WTC11 (cell line): ENCODE measurements at regions not wholly inside any gene's neighbourhood (a gene's known extent, or its start where the extent isn't known, plus 50 kb on each side); places are given as distances from the start of the nearest gene placed in this dataset.

Experiments used
- CDX4 ChIP-seq: fragments of 250-450 bp; sonication (Bioruptor Pico); IDR thresholded peaks from 2 replicates; pipeline ENCODE4 v1.9.0; 2021; ENCODE audit warnings: moderate library complexity, mild to moderate bottlenecking, inconsistent platforms, borderline replicate concordance
- CTCF ChIP-seq: fragments of 200-600 bp; IDR thresholded peaks from 2 replicates; pipeline ENCODE4 v1.8.0; 2022; ENCODE audit warnings: antibody characterized with exemption
- E2F4 ChIP-seq: sonication (generic); formaldehyde crosslinking; IDR thresholded peaks from 2 replicates; pipeline ENCODE4 v1.8.1; 2022; ENCODE audit warnings: low read depth, mild to moderate bottlenecking, moderate library complexity, missing genetic modification reagents, borderline replicate concordance
- JUN ChIP-seq: sonication (generic); formaldehyde crosslinking; IDR thresholded peaks from 2 replicates; pipeline ENCODE4 v1.8.0; 2023; ENCODE audit warnings: mild to moderate bottlenecking, missing genetic modification reagents
- MAX ChIP-seq: sonication (generic); formaldehyde crosslinking; IDR thresholded peaks from 2 replicates; pipeline ENCODE4 v1.8.0; 2022; ENCODE audit warnings: mild to moderate bottlenecking, missing genetic modification reagents
- MYBL2 ChIP-seq: sonication (generic); formaldehyde crosslinking; IDR thresholded peaks from 2 replicates; pipeline ENCODE4 v1.8.1; 2023; ENCODE audit warnings: mild to moderate bottlenecking, moderate library complexity, missing genetic modification reagents
- NFE2L1 ChIP-seq: sonication (generic); formaldehyde crosslinking; IDR thresholded peaks from 2 replicates; pipeline ENCODE4 v1.8.1; 2023; ENCODE audit warnings: missing genetic modification reagents
- NR2C2 ChIP-seq: sonication (generic); formaldehyde crosslinking; IDR thresholded peaks from 2 replicates; pipeline ENCODE4 v1.8.0; 2022; ENCODE audit warnings: mild to moderate bottlenecking, missing genetic modification reagents
- RELA ChIP-seq: sonication (generic); formaldehyde crosslinking; IDR thresholded peaks from 2 replicates; pipeline ENCODE4 v1.8.1; 2022; ENCODE audit warnings: missing genetic modification reagents, mild to moderate bottlenecking, borderline replicate concordance
- SP1 ChIP-seq: sonication (generic); formaldehyde crosslinking; conservative IDR thresholded peaks from 2 replicates; pipeline ENCODE4 v1.8.1; 2022; ENCODE audit warnings: missing genetic modification reagents
- USF1 ChIP-seq: sonication (generic); formaldehyde crosslinking; IDR thresholded peaks from 2 replicates; pipeline ENCODE4 v1.8.0; 2022; ENCODE audit warnings: mild to moderate bottlenecking, missing genetic modification reagents
- USF2 ChIP-seq: sonication (generic); formaldehyde crosslinking; IDR thresholded peaks from 2 replicates; pipeline ENCODE4 v1.8.1; 2023; ENCODE audit warnings: mild to moderate bottlenecking, missing genetic modification reagents, moderate library complexity

GRCh38 chr2:81672923-81673322 lies 1368.4 kb upstream of the LRRTM1 start:
- no peak for TF ChIP-seq RELA (CRISPR knock-in tag)
- TF ChIP-seq NFE2L1 (CRISPR knock-in tag): no peak
- no peak for TF ChIP-seq CTCF
- TF ChIP-seq JUN (CRISPR knock-in tag): no peak
- no peak for TF ChIP-seq MYBL2 (CRISPR knock-in tag)
- no peak for TF ChIP-seq USF2 (CRISPR knock-in tag)
- TF ChIP-seq MAX (CRISPR knock-in tag): no peak
- TF ChIP-seq USF1 (CRISPR knock-in tag): no peak
- TF ChIP-seq CDX4: no peak
- no peak for TF ChIP-seq SP1 (CRISPR knock-in tag)
- no peak for TF ChIP-seq NR2C2
- TF ChIP-seq E2F4 (CRISPR knock-in tag): no peak
